Raji (cell line): ENCODE measurements at regions not wholly inside any gene's neighbourhood (a gene's known extent, or its start where the extent isn't known, plus 50 kb on each side); places are given as distances from the start of the nearest gene placed in this dataset.

Source experiments
- POLR2A ChIP-seq: IDR thresholded peaks from 2 replicates; pipeline ENCODE4 v1.6.1; 2011; ENCODE audit warnings: low read depth, low read length, control low read depth; ENCODE audit not compliant: insufficient read depth

GRCh38 chr14:34038358-34039057 lies 87.6 kb upstream of the EGLN3 start:
- no peak for TF ChIP-seq POLR2A

GRCh38 chr14:34036319-34036766 lies 85.5 kb upstream of the EGLN3 start:
- no peak for TF ChIP-seq POLR2A

GRCh38 chr14:34035934-34036250 lies 85.0 kb upstream of the EGLN3 start:
- TF ChIP-seq POLR2A = no peak

- no peak for TF ChIP-seq POLR2A
Observed at GRCh38 chr14:34035177-34035933, 84.5 kb upstream of the EGLN3 start.

- no peak for TF ChIP-seq POLR2A
Observed at GRCh38 chr14:34034447-34035176, 83.7 kb upstream of the EGLN3 start.

GRCh38 chr14:34032720-34033119 lies 81.8 kb upstream of the EGLN3 start:
- TF ChIP-seq POLR2A = no peak

GRCh38 chr14:34030864-34031263 lies 80.0 kb upstream of the EGLN3 start:
- no peak for TF ChIP-seq POLR2A

GRCh38 chr14:34029921-34030334 lies 79.1 kb upstream of the EGLN3 start:
- no peak for TF ChIP-seq POLR2A

- no peak for TF ChIP-seq POLR2A
Observed at GRCh38 chr14:34027990-34028495, 77.2 kb upstream of the EGLN3 start.

- TF ChIP-seq POLR2A = no peak
Observed at GRCh38 chr14:34027130-34027989, 76.5 kb upstream of the EGLN3 start.

GRCh38 chr14:34025325-34026017 lies 74.6 kb upstream of the EGLN3 start:
- no peak for TF ChIP-seq POLR2A

GRCh38 chr14:34024768-34025144 lies 73.9 kb upstream of the EGLN3 start:
- TF ChIP-seq POLR2A = no peak

GRCh38 chr14:34023824-34024767 lies 73.2 kb upstream of the EGLN3 start:
- TF ChIP-seq POLR2A = no peak
